Activated T-cell treated with anti-CD3 and anti-CD28 coated beads, Interleukin-2, amount 50 U/mL, for 72 hours (primary cell): ENCODE measurements at regions not wholly inside any gene's neighbourhood (a gene's known extent, or its start where the extent isn't known, plus 50 kb on each side); places are given as distances from the start of the nearest gene placed in this dataset.
"Not testable (repeated sequence)": the region's sequence is repeated elsewhere in the genome, so short reads cannot be mapped to it uniquely, and the experiment has no call there.

ENCODE experiments used
- ATAC-seq, 2 donors: fragments of 150-1000 bp; cut with Tn5 transposase; replicated peaks in 1 of 2; 2 replicates each; pipeline ENCODE4 v1.10.0; 2021; ENCODE audit warnings: moderate library complexity in 2 of 2, mild to moderate bottlenecking in 1 of 2
- DNase-seq, 2 donors: peaks; one replicate each; pipeline ENCODE4 v3.0.0; 2021 to 2022; ENCODE audit warnings: mixed read lengths in 1 of 2
- H3K27ac Mint-ChIP-seq: one replicate; pipeline ENCODE4 v1.8.0; 2022; ENCODE audit warnings: mild to moderate bottlenecking, moderate library complexity, mixed read lengths
- H3K27me3 Mint-ChIP-seq: one replicate; pipeline ENCODE4 v1.8.0; 2022; ENCODE audit warnings: low read depth, mixed read lengths
- H3K36me3 Mint-ChIP-seq, 2 donors: one replicate each; pipeline ENCODE4 v1.8.0; 2022; ENCODE audit warnings: mixed read lengths in 2 of 2, mild to moderate bottlenecking in 1 of 2; ENCODE audit not compliant: insufficient read depth in 2 of 2
- H3K4me1 Mint-ChIP-seq: one replicate; pipeline ENCODE4 v1.8.0; 2022; ENCODE audit warnings: low read depth, mixed read lengths
- H3K4me3 Mint-ChIP-seq, 2 donors: one replicate each; pipeline ENCODE4 v1.8.0; 2022; ENCODE audit warnings: mild to moderate bottlenecking in 2 of 2, mixed read lengths in 2 of 2, moderate library complexity in 2 of 2
- H3K9me3 Mint-ChIP-seq, 2 donors: one replicate each; pipeline ENCODE4 v1.8.0; 2022; ENCODE audit warnings: mixed read lengths in 2 of 2

DNA sequence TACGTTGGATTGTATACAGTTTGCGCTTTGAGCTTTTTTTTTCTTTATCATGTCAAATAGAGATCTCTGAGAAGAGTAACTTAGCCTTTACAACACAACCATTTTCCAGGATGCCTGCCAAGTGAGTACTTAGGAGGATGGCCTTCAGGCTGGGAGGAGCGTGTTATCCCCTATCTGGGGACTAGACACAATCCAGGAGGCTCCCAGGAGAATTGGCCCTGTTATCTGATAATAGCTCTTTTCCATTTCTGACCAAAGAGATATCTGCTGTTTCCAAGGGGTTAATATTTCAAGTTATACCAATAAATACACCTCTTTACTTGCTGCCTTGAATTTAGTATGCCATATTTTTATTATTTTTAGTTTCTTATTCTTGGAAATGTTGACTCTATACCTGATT lies 169.5 kb upstream of the SMARCAD1 start:
- DNase-seq (no peak), ATAC-seq (no peak)
- Mint-ChIP-seq H3K4me3 (no peak overlapping the region), H3K4me1 (no peaks in the 10 kb centered on the region), H3K27ac (no peak overlapping the region), H3K9me3 (no peaks in the 10 kb centered on the region), H3K27me3 (no peaks in the 10 kb centered on the region), H3K36me3 (no peaks in the 10 kb centered on the region)

DNA sequence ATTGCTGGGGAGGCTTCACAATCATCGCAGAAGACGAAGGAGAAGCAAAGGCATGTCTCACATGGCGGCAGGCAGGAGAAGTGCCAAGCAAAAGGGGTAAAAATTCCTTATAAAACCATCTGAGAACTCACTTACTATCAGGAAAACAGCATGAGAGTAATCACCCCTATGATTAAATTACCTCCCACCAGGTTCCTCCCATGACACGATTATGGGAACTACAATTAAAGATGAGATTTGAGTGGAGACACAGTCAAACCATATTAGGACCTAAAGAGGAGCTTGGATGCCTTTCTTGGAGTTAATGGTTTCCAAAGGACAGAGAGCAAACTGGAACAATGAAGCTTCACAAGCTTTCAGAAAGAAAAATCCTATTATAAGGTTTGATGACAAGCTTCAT lies 168.4 kb upstream of the SMARCAD1 start:
- ATAC-seq (no peak), DNase-seq (no peak)
- peaks cover 2% of the 10 kb centered on the region in 2 donors for H3K9me3 Mint-ChIP-seq
- H3K4me3 Mint-ChIP-seq: no peak overlapping the region
- no peaks in the 10 kb centered on the region for H3K27me3 Mint-ChIP-seq
- H3K4me1 Mint-ChIP-seq: no peaks in the 10 kb centered on the region
- H3K36me3 Mint-ChIP-seq: no peaks in the 10 kb centered on the region
- no peak overlapping the region for H3K27ac Mint-ChIP-seq

- not testable (repeated sequence) for H3K4me1 Mint-ChIP-seq, H3K4me3 Mint-ChIP-seq, H3K27me3 Mint-ChIP-seq, DNase-seq, ATAC-seq, H3K36me3 Mint-ChIP-seq, H3K27ac Mint-ChIP-seq
- peaks cover 5 to 16% of the 10 kb centered on the region in 2 donors for H3K9me3 Mint-ChIP-seq
Observed at GRCh38 chr4:94044471-94044870, 163.2 kb upstream of the SMARCAD1 start.

DNA sequence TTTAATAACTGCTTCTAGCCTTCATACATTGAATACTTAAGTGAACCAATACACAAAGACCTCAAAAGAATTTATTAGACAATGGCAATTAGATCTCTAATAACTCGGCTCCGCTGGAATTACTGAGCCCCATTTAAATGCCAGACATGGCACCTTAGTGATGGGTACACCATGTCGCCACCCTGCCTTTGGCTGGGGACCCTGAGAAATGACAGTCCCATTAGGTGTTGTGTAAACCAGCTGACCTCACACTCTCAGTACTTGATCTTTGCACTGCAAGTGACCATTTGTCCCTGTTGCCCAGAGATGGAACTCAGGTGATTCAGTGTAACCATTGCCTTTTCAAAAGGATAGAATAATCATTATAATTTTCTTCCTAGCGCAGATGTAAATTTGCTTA lies 144.6 kb upstream of the SMARCAD1 start:
- no peaks in the 10 kb centered on the region for H3K27me3 Mint-ChIP-seq
- H3K4me3 Mint-ChIP-seq: no peak overlapping the region
- H3K27ac Mint-ChIP-seq: no peak overlapping the region
- ATAC-seq: no peak
- no peak for DNase-seq
- H3K4me1 Mint-ChIP-seq: no peaks in the 10 kb centered on the region
- peaks cover 0 to 3% of the 10 kb centered on the region in 2 donors for H3K9me3 Mint-ChIP-seq
- H3K36me3 Mint-ChIP-seq: no peaks in the 10 kb centered on the region

- no peaks in the 10 kb centered on the region for H3K4me1 Mint-ChIP-seq
- no peak overlapping the region for H3K27ac Mint-ChIP-seq
- ATAC-seq: no peak
- H3K27me3 Mint-ChIP-seq: no peaks in the 10 kb centered on the region
- H3K9me3 Mint-ChIP-seq: peaks cover 0 to 3% of the 10 kb centered on the region in 2 donors
- H3K4me3 Mint-ChIP-seq: no peak overlapping the region
- H3K36me3 Mint-ChIP-seq: no peaks in the 10 kb centered on the region
- no peak for DNase-seq
Observed at GRCh38 chr4:94068753-94069719, 138.6 kb upstream of the SMARCAD1 start.

DNA sequence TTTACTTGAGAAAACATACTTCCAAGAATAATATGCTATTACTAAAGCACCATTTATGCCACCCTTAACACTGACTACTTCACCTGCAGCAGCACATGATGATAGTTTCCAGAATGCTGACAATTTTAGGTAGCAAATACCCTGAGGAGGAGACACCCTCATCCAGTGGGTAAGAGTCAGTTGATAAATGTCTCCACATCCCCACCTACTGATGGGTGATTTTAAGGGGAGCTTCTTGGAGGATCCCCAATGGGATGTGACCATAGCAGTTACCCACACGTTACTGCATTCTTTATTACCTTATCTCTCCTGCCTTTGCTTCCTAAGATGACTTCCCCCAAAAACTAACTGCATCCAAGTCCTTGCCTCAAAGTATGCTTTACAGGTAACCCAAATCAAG lies 131.2 kb upstream of the SMARCAD1 start:
- Mint-ChIP-seq H3K36me3 (no peaks in the 10 kb centered on the region), H3K4me1 (no peaks in the 10 kb centered on the region), H3K27me3 (no peaks in the 10 kb centered on the region), H3K9me3 (no peaks in the 10 kb centered on the region), H3K27ac (no peak overlapping the region), H3K4me3 (no peak overlapping the region)
- ATAC-seq (no peak), DNase-seq (no peak)

- Mint-ChIP-seq H3K27ac (no peak overlapping the region), H3K4me1 (no peaks in the 10 kb centered on the region), H3K27me3 (peaks cover 5% of the 10 kb centered on the region), H3K9me3 (peaks cover 9 to 10% of the 10 kb centered on the region in 2 donors), H3K36me3 (peaks cover 2 to 6% of the 10 kb centered on the region in 2 donors), H3K4me3 (no peak overlapping the region)
- ATAC-seq: no peak
- no peak for DNase-seq
Observed at GRCh38 chr4:94084155-94084554, 123.5 kb upstream of the SMARCAD1 start.

- not testable (repeated sequence) for H3K9me3 Mint-ChIP-seq, H3K36me3 Mint-ChIP-seq, ATAC-seq, H3K27me3 Mint-ChIP-seq, H3K4me1 Mint-ChIP-seq, H3K4me3 Mint-ChIP-seq, DNase-seq, H3K27ac Mint-ChIP-seq
Observed at GRCh38 chr4:94099141-94099540, 108.5 kb upstream of the SMARCAD1 start.

DNA sequence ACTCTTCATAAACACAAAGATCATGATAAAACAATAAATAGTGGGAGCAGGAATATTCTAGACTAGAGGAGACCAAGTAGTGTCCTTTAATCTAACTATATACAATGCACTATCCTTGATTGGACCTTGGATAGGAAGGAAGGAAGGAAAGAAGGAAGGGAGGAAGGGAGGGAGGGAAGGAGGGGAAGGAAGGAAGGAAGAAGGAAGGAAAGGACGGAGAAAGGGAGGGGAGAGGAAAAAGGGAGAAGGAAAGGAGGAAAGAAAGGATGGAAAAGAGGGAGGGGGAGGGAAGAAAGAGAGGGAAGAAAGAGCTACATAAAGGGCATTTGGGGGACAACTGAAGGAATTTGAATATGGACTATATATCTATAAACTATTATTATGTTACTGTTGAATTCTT lies 95.0 kb upstream of the SMARCAD1 start:
- ATAC-seq (no peak), DNase-seq (no peak)
- no peaks in the 10 kb centered on the region for H3K9me3 Mint-ChIP-seq
- no peaks in the 10 kb centered on the region for H3K27me3 Mint-ChIP-seq
- H3K27ac Mint-ChIP-seq: no peak overlapping the region
- H3K36me3 Mint-ChIP-seq: no peaks in the 10 kb centered on the region
- H3K4me1 Mint-ChIP-seq: no peaks in the 10 kb centered on the region
- no peak overlapping the region for H3K4me3 Mint-ChIP-seq

DNA sequence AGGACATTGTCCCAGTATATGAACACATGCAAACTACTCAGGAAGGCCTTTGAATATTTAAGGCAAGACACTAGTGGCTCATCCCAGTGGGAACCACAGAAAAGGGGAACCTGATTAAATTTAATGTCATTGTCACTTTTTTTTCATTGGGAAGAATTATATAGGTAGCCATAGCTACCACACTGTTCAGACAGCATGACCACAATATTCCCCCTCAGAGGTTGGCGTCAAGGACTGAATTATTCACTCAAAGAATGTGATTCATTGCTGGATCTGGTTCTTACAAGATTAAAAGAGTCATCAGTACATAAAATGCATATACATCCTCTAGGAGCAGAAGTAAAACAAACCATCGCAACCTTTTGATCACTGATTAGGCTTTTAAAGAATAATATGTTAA lies 92.0 kb upstream of the SMARCAD1 start:
- no peak for ATAC-seq
- Mint-ChIP-seq H3K36me3 (no peaks in the 10 kb centered on the region), H3K9me3 (no peaks in the 10 kb centered on the region), H3K4me3 (no peak overlapping the region), H3K4me1 (no peaks in the 10 kb centered on the region), H3K27me3 (no peaks in the 10 kb centered on the region), H3K27ac (no peak overlapping the region)
- no peak for DNase-seq

GRCh38 chr4:94116842-94117241 lies 90.8 kb upstream of the SMARCAD1 start:
- DNase-seq: no peak
- no peaks in the 10 kb centered on the region for H3K9me3 Mint-ChIP-seq

DNA sequence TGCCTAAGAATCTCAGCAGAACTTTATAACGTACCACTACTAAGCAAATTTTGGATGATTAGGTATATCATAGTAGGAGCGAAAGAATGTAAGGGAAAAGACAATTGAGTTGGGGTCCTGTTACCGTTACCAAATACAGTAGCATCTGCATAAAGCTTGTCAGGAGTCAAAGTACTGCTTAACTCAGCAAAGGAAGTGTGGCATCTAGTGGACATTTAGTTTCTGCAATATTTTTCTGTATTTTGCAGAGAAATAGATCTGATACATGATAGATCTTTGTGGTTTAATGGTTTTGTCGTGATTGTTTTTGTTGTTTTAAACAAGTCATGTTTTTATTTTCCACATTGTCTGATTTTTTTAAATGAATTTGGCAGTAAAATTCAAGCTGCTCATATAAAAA lies 81.0 kb upstream of the SMARCAD1 start:
- H3K9me3 Mint-ChIP-seq: no peaks in the 10 kb centered on the region
- no peaks in the 10 kb centered on the region for H3K36me3 Mint-ChIP-seq
- H3K27me3 Mint-ChIP-seq: peaks cover 6% of the 10 kb centered on the region
- no peak overlapping the region for H3K4me3 Mint-ChIP-seq
- H3K4me1 Mint-ChIP-seq: no peaks in the 10 kb centered on the region
- H3K27ac Mint-ChIP-seq: no peak overlapping the region
- DNase-seq: no peak
- ATAC-seq: no peak

More at GRCh38 chr4:94116842-94117241, 90.8 kb upstream of the SMARCAD1 start:
- H3K36me3 Mint-ChIP-seq: no peaks in the 10 kb centered on the region
- no peak overlapping the region for H3K4me3 Mint-ChIP-seq
- no peak overlapping the region for H3K27ac Mint-ChIP-seq
- no peaks in the 10 kb centered on the region for H3K4me1 Mint-ChIP-seq
- H3K27me3 Mint-ChIP-seq: no peaks in the 10 kb centered on the region
- no peak for ATAC-seq

- Mint-ChIP-seq H3K4me3 (no peak overlapping the region), H3K27me3 (peaks cover 6% of the 10 kb centered on the region), H3K36me3 (no peaks in the 10 kb centered on the region), H3K9me3 (peaks cover 0 to 2% of the 10 kb centered on the region in 2 donors), H3K4me1 (no peaks in the 10 kb centered on the region), H3K27ac (no peak overlapping the region)
- DNase-seq (no peak), ATAC-seq (no peak)
Observed at GRCh38 chr4:94127707-94128328, 79.8 kb upstream of the SMARCAD1 start.
